Esophagus squamous epithelium (tissue), 5 donors: ENCODE measurements at regions not wholly inside any gene's neighbourhood (a gene's known extent, or its start where the extent isn't known, plus 50 kb on each side); places are given as distances from the start of the nearest gene placed in this dataset.

ENCODE experiments used
- DNase-seq: peaks from one replicate; lab custom pipeline; 2025; lab: John Stamatoyannopoulos, UW
- H3K27ac ChIP-seq, 4 donors: fragments of 200-600 bp; sonication (generic); one replicate each; pipeline ENCODE4 v1.5.1; 2016 to 2019; ENCODE audit warnings: mild to moderate bottlenecking in 1 of 4
- H3K27me3 ChIP-seq, 4 donors: fragments of 200-600 bp; sonication (generic); 1 replicate in 3 of 4; 2 replicates in 1 of 4; pipeline versions ENCODE4 v1.5.1 to v1.6.0; 2017 to 2021; ENCODE audit warnings: antibody characterized with exemption in 1 of 4
- H3K36me3 ChIP-seq, 3 donors: fragments of 200-600 bp; sonication (generic); one replicate each; pipeline ENCODE4 v1.5.1; 2016 to 2019
- H3K4me1 ChIP-seq, 3 donors: fragments of 200-600 bp; sonication (generic); one replicate each; pipeline ENCODE4 v1.5.1; 2017 to 2019
- H3K4me3 ChIP-seq, 4 donors: fragments of 200-600 bp; sonication (generic); 1 replicate in 3 of 4; 2 replicates in 1 of 4; pipeline ENCODE4 v1.5.1; 2016 to 2019; ENCODE audit warnings: mild to moderate bottlenecking in 2 of 4, moderate library complexity in 1 of 4
- H3K9me3 ChIP-seq, 3 donors: fragments of 200-600 bp; sonication (generic); one replicate each; pipeline ENCODE4 v1.5.1; 2016 to 2019
- CTCF ChIP-seq, 6 experiments: fragments of 450-650 bp in 4 of 6; fragments of 200-600 bp in 2 of 6; sonication (generic) in 2 of 6; IDR thresholded peaks; one replicate each; pipeline ENCODE4 v1.5.1; 2016 to 2019; ENCODE audit warnings: antibody characterized with exemption in 6 of 6, mild to moderate bottlenecking in 4 of 6, moderate library complexity in 4 of 6
- POLR2A ChIP-seq, 4 donors: fragments of 450-650 bp; IDR thresholded peaks; one replicate each; pipeline ENCODE4 v1.6.1; 2017; ENCODE audit warnings: antibody characterized with exemption in 4 of 4, mild to moderate bottlenecking in 4 of 4, moderate library complexity in 3 of 4
- WGBS, 2 donors: methylation state at CpG; one replicate each; pipeline ENCODE4 v1.1.5; 2018; 5-methylcytosine and 5-hydroxymethylcytosine counted together
- intact Hi-C: fragments of 100-400 bp; cut with DNase I; formaldehyde crosslinking; loops from one replicate; pipeline ENCODE4 v1.15.0; 2022
- donor health status: DM: yes; HTN: yes; CAD: no.

DNA sequence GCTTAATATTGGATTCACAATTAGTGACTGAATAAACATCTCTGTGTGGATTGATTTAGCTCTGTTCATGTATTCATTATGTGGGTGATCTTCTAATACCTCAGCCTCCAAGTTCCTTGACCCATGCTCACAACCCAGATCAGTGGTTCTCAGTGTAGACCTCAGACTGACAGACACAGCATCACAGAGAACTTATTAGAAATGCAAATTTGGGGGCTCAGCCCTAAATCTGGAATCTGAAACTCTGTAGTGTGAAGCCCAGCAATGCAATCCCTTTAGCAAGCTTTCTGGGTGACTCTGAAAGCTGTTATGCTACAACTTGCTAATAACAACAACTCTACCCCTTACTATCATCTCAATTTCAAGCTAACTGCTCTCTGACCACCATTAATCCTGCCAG lies 273.1 kb upstream of the FANCL start:
- intact Hi-C loops: no loop called here
- Histone ChIP-seq H3K9me3 (no peaks in the 10 kb centered on the region), H3K4me1 (no peaks in the 10 kb centered on the region), H3K4me3 (no peak overlapping the region), H3K27me3 (no peaks in the 10 kb centered on the region), H3K27ac (no peak overlapping the region), H3K36me3 (no peaks in the 10 kb centered on the region)
- no peak for TF ChIP-seq CTCF (IDR thresholded peaks at IDR 0.05)
- no peak for TF ChIP-seq POLR2A (IDR thresholded peaks at IDR 0.05)
- no peak for DNase-seq

- H3K27ac ChIP-seq: no peak overlapping the region
- intact Hi-C loops: no loop called here
- no peaks in the 10 kb centered on the region for H3K27me3 ChIP-seq
- H3K9me3 ChIP-seq: no peaks in the 10 kb centered on the region
- no peak for DNase-seq
- TF ChIP-seq CTCF (IDR thresholded peaks at IDR 0.05): no peak
- no peak for TF ChIP-seq POLR2A (IDR thresholded peaks at IDR 0.05)
- 65 to 67% methylated on average over 1 of the region's 1 CpG for WGBS, 2 donors
- no peaks in the 10 kb centered on the region for H3K36me3 ChIP-seq
- H3K4me1 ChIP-seq: no peaks in the 10 kb centered on the region
- H3K4me3 ChIP-seq: no peak overlapping the region
Measured at GRCh38 chr2:58512878-58513277, 271.8 kb upstream of the FANCL start.

DNA sequence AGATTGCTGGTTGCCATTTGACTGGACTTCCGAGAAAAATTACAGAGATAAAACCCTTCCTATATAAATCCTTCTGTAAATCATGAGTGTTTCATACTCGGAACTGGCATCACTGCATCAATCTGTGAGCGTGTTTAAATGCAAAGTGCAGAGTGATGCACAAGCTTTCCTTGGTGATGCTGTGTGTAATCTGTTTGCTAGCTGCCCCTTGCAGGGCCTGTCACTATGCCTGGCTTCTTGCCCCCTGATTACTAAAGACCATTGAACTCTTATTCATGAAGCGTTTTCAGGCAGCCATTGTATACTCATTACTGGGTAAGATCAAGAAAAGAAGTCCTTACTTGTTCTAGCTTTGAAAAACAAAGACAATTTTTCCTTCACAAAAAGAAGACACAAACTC lies 266.9 kb upstream of the FANCL start:
- no peak overlapping the region for H3K4me3 ChIP-seq
- no peak for TF ChIP-seq CTCF (IDR thresholded peaks at IDR 0.05)
- no peak for TF ChIP-seq POLR2A (IDR thresholded peaks at IDR 0.05)
- no peaks in the 10 kb centered on the region for H3K27me3 ChIP-seq
- no peaks in the 10 kb centered on the region for H3K9me3 ChIP-seq
- no peak for DNase-seq
- H3K27ac ChIP-seq: no peak overlapping the region
- H3K4me1 ChIP-seq: no peaks in the 10 kb centered on the region
- WGBS, 2 donors: 55 to 57% methylated on average over 4 of the region's 4 CpGs
- H3K36me3 ChIP-seq: no peaks in the 10 kb centered on the region
- intact Hi-C loops: no loop called here

DNA sequence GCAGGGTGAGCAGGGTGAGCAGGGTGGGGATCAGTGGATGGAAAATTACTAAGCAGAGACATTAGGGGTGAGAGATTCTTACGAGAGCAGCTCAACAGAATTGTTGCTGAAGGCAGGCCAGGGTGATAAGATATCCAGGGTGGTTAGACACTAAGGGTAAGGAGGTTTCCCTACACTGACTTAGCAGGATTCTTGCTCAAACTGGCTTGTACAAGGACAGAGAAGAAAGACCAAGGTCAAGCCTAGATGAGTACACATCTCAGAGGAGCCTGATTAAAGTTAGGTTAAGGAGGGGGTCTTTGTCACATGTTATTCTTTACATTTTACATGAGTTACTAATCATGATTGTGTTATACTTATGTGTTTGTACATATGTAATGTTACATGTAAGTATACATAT lies 262.8 kb upstream of the FANCL start:
- intact Hi-C loops: no loop called here
- Histone ChIP-seq H3K4me3 (no peak overlapping the region), H3K36me3 (no peaks in the 10 kb centered on the region), H3K9me3 (no peaks in the 10 kb centered on the region), H3K27me3 (no peaks in the 10 kb centered on the region), H3K4me1 (no peaks in the 10 kb centered on the region), H3K27ac (no peak overlapping the region)
- TF ChIP-seq POLR2A (IDR thresholded peaks at IDR 0.05) (no peak), CTCF (IDR thresholded peaks at IDR 0.05) (no peak)
- DNase-seq: no peak
- WGBS, 2 donors: 58 to 82% methylated on average over 1 of the region's 1 CpG

DNA sequence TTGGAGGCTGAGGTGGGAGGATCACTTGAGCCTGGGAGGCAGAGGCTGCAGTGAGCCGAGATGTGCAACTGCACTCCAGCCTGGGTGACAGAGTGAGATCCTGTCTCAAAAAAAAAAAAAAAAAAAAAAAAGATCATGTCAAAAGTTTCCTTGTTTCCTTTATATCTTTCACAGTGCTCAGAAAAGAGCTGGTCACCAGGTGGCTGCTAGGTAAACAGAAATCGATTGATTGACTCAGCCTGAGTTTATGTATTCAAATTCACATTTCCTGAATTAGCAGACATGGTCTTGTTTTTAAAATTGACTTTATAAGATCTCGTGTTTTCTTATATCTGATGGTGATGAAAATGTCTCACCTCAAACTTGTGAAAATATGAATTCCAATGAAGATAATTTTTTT lies 261.8 kb upstream of the FANCL start:
- H3K4me1 ChIP-seq: no peaks in the 10 kb centered on the region
- no peak overlapping the region for H3K4me3 ChIP-seq
- intact Hi-C loops: no loop called here
- no peaks in the 10 kb centered on the region for H3K9me3 ChIP-seq
- H3K27ac ChIP-seq: no peak overlapping the region
- no peaks in the 10 kb centered on the region for H3K36me3 ChIP-seq
- no peak for DNase-seq
- TF ChIP-seq POLR2A (IDR thresholded peaks at IDR 0.05) (no peak), CTCF (IDR thresholded peaks at IDR 0.05) (no peak)
- H3K27me3 ChIP-seq: no peaks in the 10 kb centered on the region
- WGBS, 2 donors: 56% methylated on average over 3 of the region's 3 CpGs
